Left renal cortex interstitium (tissue), 4 donors: ENCODE measurements at regions not wholly inside any gene's neighbourhood (a gene's known extent, or its start where the extent isn't known, plus 50 kb on each side); places are given as distances from the start of the nearest gene placed in this dataset.

Experiments
- DNase-seq, 4 donors: peaks; one replicate each; pipeline ENCODE4 v3.0.0-alpha.2; 2013; ENCODE audit warnings: low read depth in 4 of 4, low spot score in 2 of 4, missing footprints in 1 of 4

GRCh38 chr6:106773996-106774629 is 144.7 kb downstream of the QRSL1 start:
- no peak for DNase-seq

GRCh38 chr6:106773522-106773921 is 144.1 kb downstream of the QRSL1 start:
- DNase-seq = peak in 1 of 4 donors; percentile 60

GRCh38 chr6:106772270-106773142 is 143.1 kb downstream of the QRSL1 start:
- DNase-seq = no peak

- no peak for DNase-seq
Observed at GRCh38 chr6:106771822-106772221, 142.4 kb downstream of the QRSL1 start.

GRCh38 chr6:106770663-106771062 is 141.3 kb downstream of the QRSL1 start:
- no peak for DNase-seq

GRCh38 chr6:106770081-106770480 is 140.7 kb downstream of the QRSL1 start:
- no peak for DNase-seq

- DNase-seq = no peak
Observed at GRCh38 chr6:106767271-106767670, 137.9 kb downstream of the QRSL1 start.

GRCh38 chr6:106766201-106766600 is 136.8 kb downstream of the QRSL1 start:
- DNase-seq = no peak

GRCh38 chr6:106765496-106765895 is 136.1 kb downstream of the QRSL1 start:
- no peak for DNase-seq

GRCh38 chr6:106764353-106764980 is 135.1 kb downstream of the QRSL1 start:
- DNase-seq = no peak

- no peak for DNase-seq
Observed at GRCh38 chr6:106763361-106763760, 134.0 kb downstream of the QRSL1 start.

GRCh38 chr6:106761160-106761559 is 131.8 kb downstream of the QRSL1 start:
- no peak for DNase-seq

- no peak for DNase-seq
Observed at GRCh38 chr6:106759112-106759511, 129.7 kb downstream of the QRSL1 start.

- no peak for DNase-seq
Observed at GRCh38 chr6:106757722-106758467, 128.5 kb downstream of the QRSL1 start.

- DNase-seq = no peak
Observed at GRCh38 chr6:106757267-106757666, 127.9 kb downstream of the QRSL1 start.

GRCh38 chr6:106754215-106754614 is 124.8 kb downstream of the QRSL1 start:
- no peak for DNase-seq

- DNase-seq = no peak
Observed at GRCh38 chr6:106752641-106753040, 123.3 kb downstream of the QRSL1 start.

GRCh38 chr6:106751501-106752252 is 122.3 kb downstream of the QRSL1 start:
- no peak for DNase-seq

GRCh38 chr6:106750946-106751345 is 121.6 kb downstream of the QRSL1 start:
- DNase-seq = no peak
